NCI-H2081 (cell line): ENCODE measurements at regions not wholly inside any gene's neighbourhood (a gene's known extent, or its start where the extent isn't known, plus 50 kb on each side); places are given as distances from the start of the nearest gene placed in this dataset.
"Not testable (repeated sequence)": the region's sequence is repeated elsewhere in the genome, so short reads cannot be mapped to it uniquely, and the experiment has no call there.

Experiments used
- DNase-seq, 2 experiments: peaks; one replicate each; lab custom pipeline; 2025; lab: John Stamatoyannopoulos, UW

GRCh38 chr20:54846948-54847347 is 371.6 kb downstream of the DOK5 start:
- no peak for DNase-seq

GRCh38 chr20:54844346-54844745 is 369.0 kb downstream of the DOK5 start:
- no peak for DNase-seq

GRCh38 chr20:54843865-54844264 is 368.5 kb downstream of the DOK5 start:
- no peak for DNase-seq

- no peak for DNase-seq
Observed at GRCh38 chr20:54843431-54843830, 368.0 kb downstream of the DOK5 start.

- no peak for DNase-seq
Observed at GRCh38 chr20:54839224-54839623, 363.8 kb downstream of the DOK5 start.

- DNase-seq: no peak
Observed at GRCh38 chr20:54837226-54837625, 361.8 kb downstream of the DOK5 start.

GRCh38 chr20:54822386-54822785 is 347.0 kb downstream of the DOK5 start:
- DNase-seq: no peak

GRCh38 chr20:54820392-54820791 is 345.0 kb downstream of the DOK5 start:
- DNase-seq: no peak

GRCh38 chr20:54806462-54806861 is 331.1 kb downstream of the DOK5 start:
- DNase-seq: no peak

- no peak for DNase-seq
Observed at GRCh38 chr20:54794874-54795273, 319.5 kb downstream of the DOK5 start.

GRCh38 chr20:54794110-54794509 is 318.7 kb downstream of the DOK5 start:
- no peak for DNase-seq

- no peak for DNase-seq
Observed at GRCh38 chr20:54793291-54793992, 318.0 kb downstream of the DOK5 start.

- no peak for DNase-seq
Observed at GRCh38 chr20:54792688-54793087, 317.3 kb downstream of the DOK5 start.

- not testable (repeated sequence) for DNase-seq
Observed at GRCh38 chr20:54788260-54788659, 312.9 kb downstream of the DOK5 start.

GRCh38 chr20:54782758-54783157 is 307.4 kb downstream of the DOK5 start:
- not testable (repeated sequence) for DNase-seq

GRCh38 chr20:54774426-54774825 is 299.0 kb downstream of the DOK5 start:
- no peak for DNase-seq

- DNase-seq: no peak
Observed at GRCh38 chr20:54773643-54774000, 298.2 kb downstream of the DOK5 start.

GRCh38 chr20:54772893-54773642 is 297.7 kb downstream of the DOK5 start:
- DNase-seq: no peak

GRCh38 chr20:54766483-54766882 is 291.1 kb downstream of the DOK5 start:
- DNase-seq: no peak

- no peak for DNase-seq
Observed at GRCh38 chr20:54763366-54763765, 288.0 kb downstream of the DOK5 start.

- DNase-seq: no peak
Observed at GRCh38 chr20:54759589-54759988, 284.2 kb downstream of the DOK5 start.

GRCh38 chr20:54746796-54747195 is 271.4 kb downstream of the DOK5 start:
- DNase-seq: no peak

GRCh38 chr20:54745780-54746179 is 270.4 kb downstream of the DOK5 start:
- DNase-seq: no peak

- DNase-seq: no peak
Observed at GRCh38 chr20:54744097-54744496, 268.7 kb downstream of the DOK5 start.
